ENCODE measurements at regions not wholly inside any gene's neighbourhood (a gene's known extent, or its start where the extent isn't known, plus 50 kb on each side); places are given as distances from the start of the nearest gene placed in this dataset.

- H3K9ac ChIP-seq (ENCODE audit: low read length), result no peak overlapping the region
- H2AFZ ChIP-seq (ENCODE audit: low read depth, low read length), result no peak overlapping the region
- H3K79me2 ChIP-seq (replicated peaks; ENCODE audit: insufficient read depth, low read length), result no peaks in the 10 kb centered on the region
- H3K36me3 ChIP-seq (ENCODE audit: insufficient read depth, low read length), result no peaks in the 10 kb centered on the region
- no peak overlapping the region for H3K4me3 ChIP-seq (ENCODE audit: low read length)
- no peaks in the 10 kb centered on the region for H3K9me2 ChIP-seq (ENCODE audit: insufficient read depth, low read length)
- H3F3A ChIP-seq (ENCODE audit: insufficient read depth, low read length, poor library complexity, severe bottlenecking), result no peaks in the 10 kb centered on the region
- no peak overlapping the region for H3K4me2 ChIP-seq (ENCODE audit: low read length)
- TF ChIP-seq EP300 (conservative IDR thresholded peaks at IDR 0.05; ENCODE audit: poor library complexity, severe bottlenecking) (no peak), RAD21 (conservative IDR thresholded peaks at IDR 0.05) (no peak), TAF1 (IDR thresholded peaks at IDR 0.05; ENCODE audit: low read depth) (no peak), POLR2AphosphoS5 (IDR thresholded peaks at IDR 0.05) (no peak), SMC3 (conservative IDR thresholded peaks at IDR 0.05; ENCODE audit: poor library complexity) (no peak), EZH2 (IDR thresholded peaks at IDR 0.05; ENCODE audit: borderline replicate concordance, insufficient read depth, low read length, poor library complexity, severe bottlenecking) (no peak), MXI1 (conservative IDR thresholded peaks at IDR 0.05; ENCODE audit: poor library complexity, severe bottlenecking) (no peak)
- TF ChIP-seq, protein P1, sequence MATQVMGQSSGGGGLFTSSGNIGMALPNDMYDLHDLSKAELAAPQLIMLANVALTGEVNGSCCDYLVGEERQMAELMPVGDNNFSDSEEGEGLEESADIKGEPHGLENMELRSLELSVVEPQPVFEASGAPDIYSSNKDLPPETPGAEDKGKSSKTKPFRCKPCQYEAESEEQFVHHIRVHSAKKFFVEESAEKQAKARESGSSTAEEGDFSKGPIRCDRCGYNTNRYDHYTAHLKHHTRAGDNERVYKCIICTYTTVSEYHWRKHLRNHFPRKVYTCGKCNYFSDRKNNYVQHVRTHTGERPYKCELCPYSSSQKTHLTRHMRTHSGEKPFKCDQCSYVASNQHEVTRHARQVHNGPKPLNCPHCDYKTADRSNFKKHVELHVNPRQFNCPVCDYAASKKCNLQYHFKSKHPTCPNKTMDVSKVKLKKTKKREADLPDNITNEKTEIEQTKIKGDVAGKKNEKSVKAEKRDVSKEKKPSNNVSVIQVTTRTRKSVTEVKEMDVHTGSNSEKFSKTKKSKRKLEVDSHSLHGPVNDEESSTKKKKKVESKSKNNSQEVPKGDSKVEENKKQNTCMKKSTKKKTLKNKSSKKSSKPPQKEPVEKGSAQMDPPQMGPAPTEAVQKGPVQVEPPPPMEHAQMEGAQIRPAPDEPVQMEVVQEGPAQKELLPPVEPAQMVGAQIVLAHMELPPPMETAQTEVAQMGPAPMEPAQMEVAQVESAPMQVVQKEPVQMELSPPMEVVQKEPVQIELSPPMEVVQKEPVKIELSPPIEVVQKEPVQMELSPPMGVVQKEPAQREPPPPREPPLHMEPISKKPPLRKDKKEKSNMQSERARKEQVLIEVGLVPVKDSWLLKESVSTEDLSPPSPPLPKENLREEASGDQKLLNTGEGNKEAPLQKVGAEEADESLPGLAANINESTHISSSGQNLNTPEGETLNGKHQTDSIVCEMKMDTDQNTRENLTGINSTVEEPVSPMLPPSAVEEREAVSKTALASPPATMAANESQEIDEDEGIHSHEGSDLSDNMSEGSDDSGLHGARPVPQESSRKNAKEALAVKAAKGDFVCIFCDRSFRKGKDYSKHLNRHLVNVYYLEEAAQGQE (IDR thresholded peaks at IDR 0.05; ENCODE audit: borderline replicate concordance), result no peak
- TF ChIP-seq, protein P2, sequence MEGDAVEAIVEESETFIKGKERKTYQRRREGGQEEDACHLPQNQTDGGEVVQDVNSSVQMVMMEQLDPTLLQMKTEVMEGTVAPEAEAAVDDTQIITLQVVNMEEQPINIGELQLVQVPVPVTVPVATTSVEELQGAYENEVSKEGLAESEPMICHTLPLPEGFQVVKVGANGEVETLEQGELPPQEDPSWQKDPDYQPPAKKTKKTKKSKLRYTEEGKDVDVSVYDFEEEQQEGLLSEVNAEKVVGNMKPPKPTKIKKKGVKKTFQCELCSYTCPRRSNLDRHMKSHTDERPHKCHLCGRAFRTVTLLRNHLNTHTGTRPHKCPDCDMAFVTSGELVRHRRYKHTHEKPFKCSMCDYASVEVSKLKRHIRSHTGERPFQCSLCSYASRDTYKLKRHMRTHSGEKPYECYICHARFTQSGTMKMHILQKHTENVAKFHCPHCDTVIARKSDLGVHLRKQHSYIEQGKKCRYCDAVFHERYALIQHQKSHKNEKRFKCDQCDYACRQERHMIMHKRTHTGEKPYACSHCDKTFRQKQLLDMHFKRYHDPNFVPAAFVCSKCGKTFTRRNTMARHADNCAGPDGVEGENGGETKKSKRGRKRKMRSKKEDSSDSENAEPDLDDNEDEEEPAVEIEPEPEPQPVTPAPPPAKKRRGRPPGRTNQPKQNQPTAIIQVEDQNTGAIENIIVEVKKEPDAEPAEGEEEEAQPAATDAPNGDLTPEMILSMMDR (IDR thresholded peaks at IDR 0.05; ENCODE audit: poor library complexity, severe bottlenecking), result no peak
- no peak overlapping the region for H3K27ac ChIP-seq (ENCODE audit: low read length)
- H3K9me3 ChIP-seq (ENCODE audit: low read length), result no peaks in the 10 kb centered on the region
- no peaks in the 10 kb centered on the region for H3K27me3 ChIP-seq (ENCODE audit: insufficient read depth, low read depth, low read length)
- H4K20me1 ChIP-seq (ENCODE audit: insufficient read depth), result no peaks in the 10 kb centered on the region
These were observed 118.3 kb upstream of the DUSP22 start for GRCh38 chr6:174036-174435.

DNA sequence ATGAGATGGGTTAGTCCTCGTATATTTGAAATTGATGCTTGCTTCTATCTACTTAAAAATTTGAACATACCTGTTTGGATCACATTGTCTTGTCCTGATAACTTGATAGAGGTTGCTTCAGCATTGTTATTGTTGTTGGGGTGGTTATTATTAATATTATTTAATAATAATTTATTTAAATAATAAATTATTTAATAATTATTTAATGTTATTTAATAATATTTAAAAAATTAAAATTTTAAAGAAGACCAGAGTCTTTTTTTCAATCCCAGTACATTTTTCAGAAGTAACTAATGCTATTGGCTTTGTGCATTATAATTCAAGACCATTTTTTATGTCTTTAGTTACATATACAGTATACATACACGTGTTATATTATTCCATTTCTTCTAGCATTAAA is 116.6 kb upstream of the DUSP22 start:
- H3F3A ChIP-seq (ENCODE audit: insufficient read depth, low read length, poor library complexity, severe bottlenecking), result no peaks in the 10 kb centered on the region
- H3K27ac ChIP-seq (ENCODE audit: low read length), result no peak overlapping the region
- H2AFZ ChIP-seq (ENCODE audit: low read depth, low read length), result no peak overlapping the region
- no peaks in the 10 kb centered on the region for H3K9me3 ChIP-seq (ENCODE audit: low read length)
- no peaks in the 10 kb centered on the region for H4K20me1 ChIP-seq (ENCODE audit: insufficient read depth)
- no peaks in the 10 kb centered on the region for H3K36me3 ChIP-seq (ENCODE audit: insufficient read depth, low read length)
- no peak overlapping the region for H3K4me2 ChIP-seq (ENCODE audit: low read length)
- H3K9me2 ChIP-seq (ENCODE audit: insufficient read depth, low read length), result no peaks in the 10 kb centered on the region
- H3K9ac ChIP-seq (ENCODE audit: low read length), result no peak overlapping the region
- H3K4me3 ChIP-seq (ENCODE audit: low read length), result no peak overlapping the region
- H3K27me3 ChIP-seq (ENCODE audit: insufficient read depth, low read depth, low read length), result no peaks in the 10 kb centered on the region
- H3K79me2 ChIP-seq (replicated peaks; ENCODE audit: insufficient read depth, low read length), result no peaks in the 10 kb centered on the region
- TF ChIP-seq TAF1 (IDR thresholded peaks at IDR 0.05; ENCODE audit: low read depth) (no peak), SMC3 (conservative IDR thresholded peaks at IDR 0.05; ENCODE audit: poor library complexity) (no peak), EP300 (conservative IDR thresholded peaks at IDR 0.05; ENCODE audit: poor library complexity, severe bottlenecking) (no peak), MXI1 (conservative IDR thresholded peaks at IDR 0.05; ENCODE audit: poor library complexity, severe bottlenecking) (no peak), EZH2 (IDR thresholded peaks at IDR 0.05; ENCODE audit: borderline replicate concordance, insufficient read depth, low read length, poor library complexity, severe bottlenecking) (no peak), RAD21 (conservative IDR thresholded peaks at IDR 0.05) (no peak), POLR2AphosphoS5 (IDR thresholded peaks at IDR 0.05) (no peak)
- TF ChIP-seq, protein P2 (IDR thresholded peaks at IDR 0.05; ENCODE audit: poor library complexity, severe bottlenecking), result no peak
- TF ChIP-seq, protein P1 (IDR thresholded peaks at IDR 0.05; ENCODE audit: borderline replicate concordance), result no peak

Measured in neural cell (in vitro differentiated cells).